ENCODE measurements at regions not wholly inside any gene's neighbourhood (a gene's known extent, or its start where the extent isn't known, plus 50 kb on each side); places are given as distances from the start of the nearest gene placed in this dataset.

DNA sequence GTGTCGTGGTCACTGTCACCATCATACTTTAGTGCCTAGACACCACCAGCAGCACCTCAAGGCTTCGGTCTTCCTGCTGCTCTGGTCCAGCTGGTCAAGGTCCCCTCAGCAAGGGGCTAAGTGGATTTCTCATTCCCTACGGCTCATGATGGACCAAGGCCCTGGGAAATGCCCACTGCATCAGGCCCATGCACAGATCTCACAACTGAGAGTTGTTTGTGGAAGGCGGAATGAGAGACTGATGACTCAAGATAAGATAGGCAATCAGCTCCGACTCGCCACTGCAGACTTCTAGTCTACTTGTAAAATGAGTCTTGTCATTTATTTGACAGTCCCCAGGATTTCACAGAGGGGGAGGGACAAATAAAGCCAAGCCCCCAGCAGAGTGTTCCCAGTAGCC, 108.4 kb upstream of the TBX20 start:
- no peaks in the 10 kb centered on the region for H4K20me1 ChIP-seq (ENCODE audit: insufficient read depth)
- no peak for TF ChIP-seq TAF1 (IDR thresholded peaks at IDR 0.05; ENCODE audit: low read depth)
- no peak for TF ChIP-seq EP300 (conservative IDR thresholded peaks at IDR 0.05; ENCODE audit: poor library complexity, severe bottlenecking)
- TF ChIP-seq EZH2 (IDR thresholded peaks at IDR 0.05; ENCODE audit: borderline replicate concordance, insufficient read depth, low read length, poor library complexity, severe bottlenecking): no peak
- H3K9me3 ChIP-seq (ENCODE audit: low read length): no peaks in the 10 kb centered on the region
- no peaks in the 10 kb centered on the region for H3K36me3 ChIP-seq (ENCODE audit: insufficient read depth, low read length)
- no peak overlapping the region for H3K27ac ChIP-seq (ENCODE audit: low read length)
- no peak overlapping the region for H3K4me3 ChIP-seq (ENCODE audit: low read length)
- H2AFZ ChIP-seq (ENCODE audit: low read depth, low read length): no peak overlapping the region
- no peaks in the 10 kb centered on the region for H3K9me2 ChIP-seq (ENCODE audit: insufficient read depth, low read length)
- no peaks in the 10 kb centered on the region for H3F3A ChIP-seq (ENCODE audit: insufficient read depth, low read length, poor library complexity, severe bottlenecking)
- H3K4me2 ChIP-seq (ENCODE audit: low read length): no peak overlapping the region
- no peaks in the 10 kb centered on the region for H3K79me2 ChIP-seq (replicated peaks; ENCODE audit: insufficient read depth, low read length)
- no peaks in the 10 kb centered on the region for H3K27me3 ChIP-seq (ENCODE audit: insufficient read depth, low read depth, low read length)
- H3K9ac ChIP-seq (ENCODE audit: low read length): no peak overlapping the region

DNA sequence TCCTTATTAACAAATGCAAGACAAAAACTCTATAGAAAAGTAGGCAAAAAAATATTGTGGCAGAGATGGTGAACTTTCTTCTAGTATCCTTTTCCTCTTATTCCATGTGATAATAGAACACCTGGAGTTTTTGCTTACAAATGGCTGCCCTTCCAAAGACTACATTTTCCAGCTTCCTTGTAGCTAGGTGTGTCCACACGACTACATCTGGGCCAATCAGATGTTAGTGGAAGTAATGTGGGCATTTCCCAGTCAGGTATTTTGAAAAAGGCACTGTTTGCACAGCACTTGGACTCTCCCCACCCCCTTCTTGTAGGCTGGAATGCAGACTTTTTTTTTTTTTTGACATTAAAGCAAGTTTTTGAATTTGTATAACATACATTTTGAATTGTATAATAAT, 105.5 kb upstream of the TBX20 start:
- H3K4me3 ChIP-seq (ENCODE audit: low read length): no peak overlapping the region
- no peaks in the 10 kb centered on the region for H3K27me3 ChIP-seq (ENCODE audit: insufficient read depth, low read depth, low read length)
- H3K36me3 ChIP-seq (ENCODE audit: insufficient read depth, low read length): no peaks in the 10 kb centered on the region
- H3K9me2 ChIP-seq (ENCODE audit: insufficient read depth, low read length): no peaks in the 10 kb centered on the region
- H3K4me2 ChIP-seq (ENCODE audit: low read length): no peak overlapping the region
- TF ChIP-seq EP300 (conservative IDR thresholded peaks at IDR 0.05; ENCODE audit: poor library complexity, severe bottlenecking): no peak
- no peak for TF ChIP-seq TAF1 (IDR thresholded peaks at IDR 0.05; ENCODE audit: low read depth)
- TF ChIP-seq POLR2AphosphoS5 (IDR thresholded peaks at IDR 0.05): no peak
- no peak for TF ChIP-seq SMC3 (conservative IDR thresholded peaks at IDR 0.05; ENCODE audit: poor library complexity)
- no peak for TF ChIP-seq RAD21 (conservative IDR thresholded peaks at IDR 0.05)
- no peak for TF ChIP-seq EZH2 (IDR thresholded peaks at IDR 0.05; ENCODE audit: borderline replicate concordance, insufficient read depth, low read length, poor library complexity, severe bottlenecking)
- no peak for TF ChIP-seq REST (IDR thresholded peaks at IDR 0.05; ENCODE audit: borderline replicate concordance)
- no peak for TF ChIP-seq CTCF (IDR thresholded peaks at IDR 0.05; ENCODE audit: poor library complexity, severe bottlenecking)
- no peak for TF ChIP-seq MXI1 (conservative IDR thresholded peaks at IDR 0.05; ENCODE audit: poor library complexity, severe bottlenecking)
- H3K9ac ChIP-seq (ENCODE audit: low read length): no peak overlapping the region
- no peaks in the 10 kb centered on the region for H3F3A ChIP-seq (ENCODE audit: insufficient read depth, low read length, poor library complexity, severe bottlenecking)
- no peak overlapping the region for H2AFZ ChIP-seq (ENCODE audit: low read depth, low read length)
- no peak overlapping the region for H3K27ac ChIP-seq (ENCODE audit: low read length)
- no peaks in the 10 kb centered on the region for H3K79me2 ChIP-seq (replicated peaks; ENCODE audit: insufficient read depth, low read length)
- H3K9me3 ChIP-seq (ENCODE audit: low read length): peaks cover 2% of the 10 kb centered on the region
- no peaks in the 10 kb centered on the region for H4K20me1 ChIP-seq (ENCODE audit: insufficient read depth)

DNA sequence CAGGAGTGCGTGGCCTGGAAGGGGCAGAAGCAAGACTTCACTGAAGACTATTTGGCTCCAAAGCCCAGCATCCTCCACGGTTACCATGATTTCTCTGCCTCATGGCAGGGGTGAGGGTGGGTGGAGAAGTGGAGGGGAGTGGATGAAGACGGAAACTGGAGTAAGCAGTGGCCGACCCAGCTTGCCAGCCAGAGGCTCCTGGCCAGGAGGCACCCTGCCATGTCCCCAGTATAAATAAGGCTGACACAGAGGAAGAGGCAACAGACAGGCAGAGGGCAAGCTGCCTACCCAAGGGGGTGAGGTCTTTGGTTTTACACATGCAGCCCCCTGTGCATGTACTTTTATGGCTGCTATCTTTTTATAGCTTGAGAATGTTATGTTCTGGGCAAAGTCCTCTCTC, 102.6 kb upstream of the TBX20 start:
- no peaks in the 10 kb centered on the region for H3K79me2 ChIP-seq (replicated peaks; ENCODE audit: insufficient read depth, low read length)
- no peak overlapping the region for H3K9ac ChIP-seq (ENCODE audit: low read length)
- no peaks in the 10 kb centered on the region for H3K27me3 ChIP-seq (ENCODE audit: insufficient read depth, low read depth, low read length)
- no peak overlapping the region for H3K4me2 ChIP-seq (ENCODE audit: low read length)
- H3K36me3 ChIP-seq (ENCODE audit: insufficient read depth, low read length): no peaks in the 10 kb centered on the region
- no peaks in the 10 kb centered on the region for H4K20me1 ChIP-seq (ENCODE audit: insufficient read depth)
- H2AFZ ChIP-seq (ENCODE audit: low read depth, low read length): no peak overlapping the region
- no peak for TF ChIP-seq CTCF (IDR thresholded peaks at IDR 0.05; ENCODE audit: poor library complexity, severe bottlenecking)
- TF ChIP-seq REST (IDR thresholded peaks at IDR 0.05; ENCODE audit: borderline replicate concordance): no peak
- no peak for TF ChIP-seq MXI1 (conservative IDR thresholded peaks at IDR 0.05; ENCODE audit: poor library complexity, severe bottlenecking)
- no peak for TF ChIP-seq RAD21 (conservative IDR thresholded peaks at IDR 0.05)
- no peak for TF ChIP-seq POLR2AphosphoS5 (IDR thresholded peaks at IDR 0.05)
- no peak overlapping the region for H3K27ac ChIP-seq (ENCODE audit: low read length)
- H3F3A ChIP-seq (ENCODE audit: insufficient read depth, low read length, poor library complexity, severe bottlenecking): no peaks in the 10 kb centered on the region
- peaks cover 2% of the 10 kb centered on the region for H3K9me3 ChIP-seq (ENCODE audit: low read length)
- no peak overlapping the region for H3K4me3 ChIP-seq (ENCODE audit: low read length)
- no peaks in the 10 kb centered on the region for H3K9me2 ChIP-seq (ENCODE audit: insufficient read depth, low read length)
